H1 (cell line): ENCODE measurements at regions not wholly inside any gene's neighbourhood (a gene's known extent, or its start where the extent isn't known, plus 50 kb on each side); places are given as distances from the start of the nearest gene placed in this dataset.

Experiments used
- CTCF ChIA-PET: fragments of 300-600 bp; sonication (Branson Sonifier 250); formaldehyde crosslinking; loops from one replicate; lab custom pipeline; 2021; ENCODE audit not compliant: partially characterized antibody; lab: Charles Lee
- POLR2A ChIA-PET: fragments of 300-600 bp; sonication (Branson Sonifier 250); formaldehyde crosslinking; loops from one replicate; lab custom pipeline; 2021; ENCODE audit warnings: inconsistent platforms; ENCODE audit not compliant: partially characterized antibody; lab: Charles Lee
- DNase-seq, 2 experiments: peaks; one replicate each; pipeline versions ENCODE4 v3.0.0 to v3.0.0-alpha.2; 2010 to 2022; ENCODE audit warnings: low spot score in 2 of 2, low read depth in 1 of 2, mixed read lengths in 1 of 2
- FAIRE-seq: peaks from 2 replicates; lab custom pipeline; 2011; peaks lifted over from hg19 to GRCh38; lab: Jason Lieb, UNC
- H2AFZ ChIP-seq: 2 replicates; pipeline ENCODE4 v1.8.1; 2012; ENCODE audit warnings: low read length, inconsistent platforms
- H2AK5ac ChIP-seq: 2 replicates; pipeline ENCODE4 v1.6.1; 2013; ENCODE audit warnings: low read depth, low read length
- H2BK120ac ChIP-seq: replicated peaks from 2 replicates; pipeline ENCODE3; 2013; ENCODE audit warnings: low read depth, low read length, inconsistent platforms
- H2BK12ac ChIP-seq: 2 replicates; pipeline ENCODE4 v1.6.1; 2013; ENCODE audit warnings: low read depth, low read length
- H2BK15ac ChIP-seq: 2 replicates; pipeline ENCODE4 v1.6.1; 2013; ENCODE audit warnings: low read length
- H2BK20ac ChIP-seq: 2 replicates; pipeline ENCODE4 v1.6.1; 2013; ENCODE audit warnings: low read length
- H2BK5ac ChIP-seq: 2 replicates; pipeline ENCODE4 v1.6.1; 2013; ENCODE audit warnings: low read depth, low read length
- H3K14ac ChIP-seq: 2 replicates; pipeline ENCODE4 v1.6.1; 2013; ENCODE audit warnings: inconsistent platforms; ENCODE audit not compliant: insufficient read length
- H3K18ac ChIP-seq: 2 replicates; pipeline ENCODE4 v1.6.1; 2013; ENCODE audit warnings: low read length; ENCODE audit errors: extremely low read depth
- H3K23ac ChIP-seq: 2 replicates; pipeline ENCODE4 v1.6.1; 2013; ENCODE audit warnings: inconsistent platforms; ENCODE audit not compliant: insufficient read length
- H3K23me2 ChIP-seq: 2 replicates; pipeline ENCODE4 v1.6.1; 2013; ENCODE audit warnings: low read depth, low read length
- H3K27ac ChIP-seq: 2 replicates; pipeline ENCODE4 v1.6.1; 2011; ENCODE audit warnings: low read depth, low read length, inconsistent platforms
- H3K27me3 ChIP-seq, 4 experiments: replicated peaks in 1 of 4; 1 replicate in 1 of 4; 2 replicates in 3 of 4; pipeline versions ENCODE4 v1.6.1 to v1.8.1; 2011 to 2013; ENCODE audit warnings: low read length in 3 of 4, mild to moderate bottlenecking in 3 of 4, inconsistent platforms in 2 of 4, mixed read lengths in 2 of 4, moderate library complexity in 1 of 4; ENCODE audit not compliant: control insufficient read depth in 3 of 4, insufficient read depth in 3 of 4; ENCODE audit errors: extremely low read depth in 1 of 4
- H3K36me3 ChIP-seq, 4 experiments: 2 replicates each; pipeline versions ENCODE4 v1.6.1 to v1.8.1; 2011 to 2013; ENCODE audit warnings: mild to moderate bottlenecking in 4 of 4, low read length in 3 of 4, moderate library complexity in 2 of 4, control low read depth in 1 of 4, inconsistent platforms in 1 of 4; ENCODE audit not compliant: insufficient read depth in 4 of 4, control insufficient read depth in 2 of 4
- H3K4ac ChIP-seq: replicated peaks from 2 replicates; pipeline ENCODE3; 2013; ENCODE audit warnings: low read length, low read depth, mixed read lengths, inconsistent platforms; ENCODE audit not compliant: insufficient read length
- H3K4me1 ChIP-seq, 4 experiments: replicated peaks in 1 of 4; 1 replicate in 1 of 4; 2 replicates in 3 of 4; pipeline versions ENCODE4 v1.6.1 to v1.8.1; 2011 to 2013; ENCODE audit warnings: low read length in 3 of 4, inconsistent platforms in 2 of 4, mixed read lengths in 1 of 4; ENCODE audit not compliant: insufficient read depth in 4 of 4, control insufficient read depth in 3 of 4
- H3K4me2 ChIP-seq, 2 experiments: 2 replicates each; pipeline versions ENCODE4 v1.6.1 to v1.8.1; 2011 to 2013; ENCODE audit warnings: low read depth in 2 of 2, low read length in 2 of 2, control low read depth in 1 of 2, inconsistent platforms in 1 of 2, mild to moderate bottlenecking in 1 of 2; ENCODE audit not compliant: insufficient read depth in 1 of 2
- H3K4me3 ChIP-seq, 4 experiments: fragments of 200-600, 300-600 bp in 1 of 4; sonication (generic), shearing (Covaris generic), sonication (Bioruptor Twin) in 1 of 4; 2 replicates each; pipeline versions ENCODE4 v1.5.1 to v1.8.1; 2011 to 2016; ENCODE audit warnings: low read length in 4 of 4, low read depth in 3 of 4, control low read depth in 2 of 4, inconsistent platforms in 2 of 4, mild to moderate bottlenecking in 2 of 4, mixed read lengths in 1 of 4, moderate library complexity in 1 of 4; ENCODE audit not compliant: insufficient read depth in 2 of 4; ENCODE audit errors: extremely low read depth in 1 of 4
- H3K56ac ChIP-seq: replicated peaks from 2 replicates; pipeline ENCODE3; 2013; ENCODE audit warnings: low read depth, mild to moderate bottlenecking, mixed read lengths, low read length, inconsistent platforms; ENCODE audit not compliant: insufficient read length
- H3K79me1 ChIP-seq: 2 replicates; pipeline ENCODE4 v1.6.1; 2013; ENCODE audit warnings: low read depth, low read length, control low read depth
- H3K79me2 ChIP-seq, 2 experiments: 2 replicates each; pipeline versions ENCODE4 v1.6.1 to v1.8.1; 2012 to 2013; ENCODE audit warnings: low read length in 2 of 2, mild to moderate bottlenecking in 2 of 2, inconsistent platforms in 1 of 2; ENCODE audit not compliant: insufficient read depth in 2 of 2, control insufficient read depth in 1 of 2
- H3K9ac ChIP-seq, 4 experiments: replicated peaks in 1 of 4; 1 replicate in 1 of 4; 2 replicates in 3 of 4; pipeline versions ENCODE4 v1.6.1 to v1.8.1; 2011 to 2013; ENCODE audit warnings: low read depth in 3 of 4, low read length in 3 of 4, control low read depth in 2 of 4, mild to moderate bottlenecking in 2 of 4, moderate library complexity in 2 of 4, inconsistent platforms in 1 of 4; ENCODE audit errors: extremely low read depth in 1 of 4
- H3K9me3 ChIP-seq, 2 experiments: 2 replicates each; pipeline versions ENCODE4 v1.6.1 to v1.8.1; 2012 to 2013; ENCODE audit warnings: mild to moderate bottlenecking in 2 of 2, moderate library complexity in 2 of 2, control low read depth in 1 of 2, inconsistent platforms in 1 of 2, low read depth in 1 of 2, low read length in 1 of 2, mixed read lengths in 1 of 2; ENCODE audit not compliant: insufficient read depth in 2 of 2
- H4K20me1 ChIP-seq, 2 experiments: replicated peaks in 1 of 2; 2 replicates each; pipeline versions ENCODE3 to v1.8.1; 2011 to 2013; ENCODE audit warnings: inconsistent platforms in 2 of 2, low read length in 2 of 2, mild to moderate bottlenecking in 1 of 2; ENCODE audit not compliant: insufficient read depth in 2 of 2, control insufficient read depth in 1 of 2
- H4K5ac ChIP-seq: 2 replicates; pipeline ENCODE4 v1.6.1; 2013; ENCODE audit warnings: low read length, low read depth, mixed read lengths, inconsistent platforms; ENCODE audit not compliant: insufficient read length
- H4K8ac ChIP-seq: 2 replicates; pipeline ENCODE4 v1.8.0; 2013; ENCODE audit warnings: mild to moderate bottlenecking, moderate library complexity, low read length, inconsistent platforms; ENCODE audit not compliant: insufficient read depth; ENCODE audit errors: extremely low read depth
- H4K91ac ChIP-seq: replicated peaks from 2 replicates; pipeline ENCODE3; 2013; ENCODE audit warnings: low read length, mixed read lengths, inconsistent platforms; ENCODE audit not compliant: insufficient read length
- BACH1 ChIP-seq: IDR thresholded peaks from 2 replicates; pipeline ENCODE4 v1.6.1; 2012; ENCODE audit warnings: low read length, improper control_type of control experiment
- CBX5 ChIP-seq: fragments of 300-800, 300-1000 bp; sonication (generic); IDR thresholded peaks from 2 replicates; pipeline ENCODE4 v1.7.1; 2016; ENCODE audit warnings: antibody characterized with exemption, low read length, low read depth
- GTF2F1 ChIP-seq: IDR thresholded peaks from 2 replicates; pipeline ENCODE4 v1.6.1; 2012; ENCODE audit warnings: low read depth, low read length, improper control_type of control experiment, borderline replicate concordance
- KDM5A ChIP-seq: fragments of 200-600 bp; IDR thresholded peaks from 2 replicates; pipeline ENCODE4 v1.7.1; 2012; ENCODE audit warnings: mild to moderate bottlenecking, low read length, inconsistent platforms, mixed read lengths
- NANOG ChIP-seq: IDR thresholded peaks from 2 replicates; pipeline ENCODE4 v1.6.1; 2011; ENCODE audit warnings: low read length, low read depth, mild to moderate bottlenecking, inconsistent platforms; ENCODE audit not compliant: insufficient read depth, poor library complexity, severe bottlenecking
- POU5F1 ChIP-seq: IDR thresholded peaks from 2 replicates; pipeline ENCODE4 v1.6.1; 2011; ENCODE audit warnings: low read depth, mild to moderate bottlenecking, low read length, moderate library complexity
- RNF2 ChIP-seq: fragments of 200-900, 300-1000 bp; sonication (generic); IDR thresholded peaks from 2 replicates; pipeline ENCODE4 v1.7.1; 2016; ENCODE audit warnings: borderline replicate concordance, low read depth, mild to moderate bottlenecking, antibody characterized with exemption, low read length; ENCODE audit not compliant: poor library complexity, severe bottlenecking; ENCODE audit errors: missing control alignments
- SIRT6 ChIP-seq: IDR thresholded peaks from one replicate; pipeline ENCODE4 v1.7.1; 2012; ENCODE audit warnings: low read length, inconsistent platforms
- TAF1 ChIP-seq: IDR thresholded peaks from 2 replicates; pipeline ENCODE4 v1.6.1; 2011; ENCODE audit warnings: mild to moderate bottlenecking, low read depth, low read length
- TBP ChIP-seq: IDR thresholded peaks from 2 replicates; pipeline ENCODE4 v1.6.1; 2011; ENCODE audit warnings: low read depth, low read length, improper control_type of control experiment
- TEAD4 ChIP-seq: IDR thresholded peaks from 2 replicates; pipeline ENCODE4 v1.6.1; 2012; ENCODE audit warnings: low read depth, low read length, inconsistent platforms, mixed read lengths
- YY1 ChIP-seq: IDR thresholded peaks from 2 replicates; pipeline ENCODE4 v1.6.1; 2011; ENCODE audit warnings: low read depth, mild to moderate bottlenecking, low read length
- WGBS, 2 experiments: shearing (Covaris generic) in 1 of 2; methylation state at CpG; one replicate each; pipeline versions ENCODE4 v1.1.6 to v1.1.7; 2013 to 2015; ENCODE audit warnings: low lambda C conversion rate in 2 of 2, mixed read lengths in 2 of 2, inconsistent platforms in 1 of 2, low coverage in 1 of 2, missing lambda C conversion rate in 1 of 2; ENCODE audit not compliant: insufficient replicate concordance in 2 of 2, insufficient coverage in 1 of 2, insufficient read length in 1 of 2; ENCODE audit errors: extremely low coverage in 1 of 2, missing lambda C conversion rate in 1 of 2; 5-methylcytosine and 5-hydroxymethylcytosine counted together
- TF ChIP-seq, protein P1 (sequence below): IDR thresholded peaks from 2 replicates; pipeline ENCODE4 v1.6.1; 2012; ENCODE audit warnings: inconsistent platforms
- TF ChIP-seq, protein P2 (sequence below): IDR thresholded peaks from 2 replicates; pipeline ENCODE4 v1.6.1; 2011; ENCODE audit warnings: low read depth, mild to moderate bottlenecking, low read length; ENCODE audit not compliant: insufficient read depth

GRCh38 chr2:147773479-147773878 is 71.3 kb upstream of the ACVR2A start:
- Histone ChIP-seq H4K8ac (no peak overlapping the region), H3K56ac (no peak overlapping the region), H3K9me3 (no peaks in the 10 kb centered on the region), H2BK12ac (no peak overlapping the region), H3K23me2 (no peaks in the 10 kb centered on the region), H3K23ac (no peak overlapping the region), H3K27me3 (no peaks in the 10 kb centered on the region), H3K18ac (peak overlapping the region; percentile 40; the same call in 1 of the 2 replicates), H4K91ac (no peak overlapping the region), H3K36me3 (no peaks in the 10 kb centered on the region), H3K14ac (no peak overlapping the region), H3K79me2 (no peaks in the 10 kb centered on the region), H3K9ac (no peak overlapping the region), H3K79me1 (no peaks in the 10 kb centered on the region), H3K27ac (no peak overlapping the region), H2BK120ac (no peak overlapping the region), H3K4me3 (no peak overlapping the region), H3K4me2 (peak overlapping the region; percentile 33 to 35; a peak in 2 of 4 replicates), H3K4ac (no peak overlapping the region), H4K5ac (no peak overlapping the region), H3K4me1 (peaks cover 0 to 3% (median 1%) of the 10 kb centered on the region in 4 experiments; a peak in 3 of 7 replicates), H2AK5ac (no peak overlapping the region), H2AFZ (peak overlapping the region; percentile 3; the same call in 1 of the 2 replicates), H2BK5ac (no peak overlapping the region), H2BK15ac (no peak overlapping the region), H2BK20ac (no peak overlapping the region), H4K20me1 (no peaks in the 10 kb centered on the region)
- no peak for DNase-seq
- POLR2A ChIA-PET: no interaction called here
- no peak for FAIRE-seq
- 25% methylated on average over 4 of the region's 4 CpGs; no CpG with 5 or more reads in 1 of the 2 experiments for WGBS, 2 experiments
- CTCF ChIA-PET: interaction anchor here (0.8 kb wide), 1 partner anchor 382 kb away, joined by 3 read pairs; no protein-coding TSS in a partner anchor
- TF ChIP-seq YY1 (no peak), BACH1 (no peak), GTF2F1 (no peak), TEAD4 (no peak), POU5F1 (no peak), TAF1 (no peak), CBX5 (no peak), KDM5A (no peak), TBP (no peak), RNF2 (no peak), SIRT6 (no peak), NANOG (no peak)
- TF ChIP-seq, protein P1, sequence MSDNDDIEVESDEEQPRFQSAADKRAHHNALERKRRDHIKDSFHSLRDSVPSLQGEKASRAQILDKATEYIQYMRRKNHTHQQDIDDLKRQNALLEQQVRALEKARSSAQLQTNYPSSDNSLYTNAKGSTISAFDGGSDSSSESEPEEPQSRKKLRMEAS: no peak
- TF ChIP-seq, protein P2, sequence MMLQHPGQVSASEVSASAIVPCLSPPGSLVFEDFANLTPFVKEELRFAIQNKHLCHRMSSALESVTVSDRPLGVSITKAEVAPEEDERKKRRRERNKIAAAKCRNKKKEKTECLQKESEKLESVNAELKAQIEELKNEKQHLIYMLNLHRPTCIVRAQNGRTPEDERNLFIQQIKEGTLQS: no peak
